OCI-LY3 (cell line): ENCODE measurements at regions not wholly inside any gene's neighbourhood (a gene's known extent, or its start where the extent isn't known, plus 50 kb on each side); places are given as distances from the start of the nearest gene placed in this dataset.

Experiments used
- H2AFZ ChIP-seq: fragments of 200-600, 300-600 bp; shearing (Covaris generic); 2 replicates; pipeline ENCODE4 v1.6.0; 2014; ENCODE audit warnings: antibody characterized with exemption, low read depth, low read length
- H3K27ac ChIP-seq: fragments of 200-600, 300-600 bp; sonication (generic); 2 replicates; pipeline ENCODE4 v1.5.1; 2014; ENCODE audit warnings: mild to moderate bottlenecking, low read length, moderate library complexity, mixed read lengths
- H3K27me3 ChIP-seq: fragments of 200-600, 300-600 bp; sonication (generic); 2 replicates; pipeline ENCODE4 v1.6.1; 2014; ENCODE audit warnings: low read depth, low read length, mixed read lengths
- H3K36me3 ChIP-seq: fragments of 200-600, 300-600 bp; sonication (generic); replicated peaks from 2 replicates; pipeline ENCODE3; 2014; ENCODE audit warnings: low read depth, low read length, mixed read lengths
- H3K4me1 ChIP-seq: fragments of 300-600, 200-600 bp; sonication (generic); 2 replicates; pipeline ENCODE4 v1.6.1; 2014; ENCODE audit warnings: low read length, mixed read lengths
- H3K4me2 ChIP-seq: fragments of 200-600, 300-600 bp; sonication (generic); 2 replicates; pipeline ENCODE4 v1.6.1; 2014; ENCODE audit warnings: low read length, mixed read lengths
- H3K4me3 ChIP-seq: fragments of 300-600, 200-600 bp; sonication (generic); 2 replicates; pipeline ENCODE4 v1.5.1; 2014; ENCODE audit warnings: antibody characterized with exemption, mild to moderate bottlenecking, low read length, moderate library complexity
- H3K79me2 ChIP-seq: fragments of 300-600, 200-600 bp; shearing (Covaris generic); 2 replicates; pipeline ENCODE4 v1.6.1; 2014; ENCODE audit warnings: mild to moderate bottlenecking, low read length, mixed read lengths
- H3K9ac ChIP-seq: fragments of 300-600, 200-600 bp; shearing (Covaris generic); 2 replicates; pipeline ENCODE4 v1.6.0; 2014; ENCODE audit warnings: mild to moderate bottlenecking, low read length, moderate library complexity
- H3K9me3 ChIP-seq: fragments of 200-600, 300-600 bp; shearing (Covaris generic); 2 replicates; pipeline ENCODE4 v1.6.1; 2014; ENCODE audit warnings: low read length, mixed read lengths; ENCODE audit not compliant: insufficient read depth
- H4K20me1 ChIP-seq: fragments of 200-600, 300-600 bp; sonication (generic); 2 replicates; pipeline ENCODE4 v1.6.1; 2016; ENCODE audit warnings: low read length, mixed read lengths; ENCODE audit not compliant: insufficient read depth
- EZH2phosphoT487 ChIP-seq: fragments of 200-600 bp; shearing (Covaris generic); IDR thresholded peaks from 2 replicates; pipeline ENCODE4 v1.6.1; 2018; ENCODE audit warnings: antibody characterized with exemption, mixed run types, low read depth
- TF ChIP-seq, protein P1 (sequence below): fragments of 200-600, 300-600 bp; sonication (generic); IDR thresholded peaks from 2 replicates; pipeline ENCODE4 v1.5.1; 2014; ENCODE audit warnings: antibody characterized with exemption, low read length, low read depth

DNA sequence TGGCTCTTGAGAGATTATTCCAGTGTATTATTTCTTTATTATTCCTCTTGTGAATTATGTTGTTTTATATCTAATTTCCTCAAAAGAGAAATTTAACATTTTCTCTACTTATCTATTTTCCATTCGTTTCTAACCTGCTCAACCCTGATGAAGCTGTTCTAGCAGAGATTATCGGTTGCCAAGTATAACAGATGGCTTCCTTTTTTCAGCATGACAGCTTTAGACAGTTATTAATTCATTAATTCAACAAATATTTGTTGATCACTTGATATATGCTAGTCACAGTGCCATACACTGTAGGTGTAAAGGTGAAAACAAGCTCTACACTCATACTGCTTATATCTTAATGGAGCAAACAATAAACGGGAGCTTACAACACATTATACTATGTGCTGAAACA lies 137.9 kb upstream of the UBE2E3 start:
- Histone ChIP-seq H4K20me1 (no peaks in the 10 kb centered on the region), H3K4me3 (no peak overlapping the region), H3K9ac (no peak overlapping the region), H3K36me3 (no peaks in the 10 kb centered on the region), H3K4me2 (no peak overlapping the region), H3K9me3 (no peaks in the 10 kb centered on the region), H3K4me1 (peaks cover 5% of the 10 kb centered on the region; the same call in 1 of the 2 replicates), H3K27ac (no peak overlapping the region), H3K27me3 (no peaks in the 10 kb centered on the region), H3K79me2 (no peaks in the 10 kb centered on the region), H2AFZ (no peak overlapping the region)
- TF ChIP-seq, protein P1, sequence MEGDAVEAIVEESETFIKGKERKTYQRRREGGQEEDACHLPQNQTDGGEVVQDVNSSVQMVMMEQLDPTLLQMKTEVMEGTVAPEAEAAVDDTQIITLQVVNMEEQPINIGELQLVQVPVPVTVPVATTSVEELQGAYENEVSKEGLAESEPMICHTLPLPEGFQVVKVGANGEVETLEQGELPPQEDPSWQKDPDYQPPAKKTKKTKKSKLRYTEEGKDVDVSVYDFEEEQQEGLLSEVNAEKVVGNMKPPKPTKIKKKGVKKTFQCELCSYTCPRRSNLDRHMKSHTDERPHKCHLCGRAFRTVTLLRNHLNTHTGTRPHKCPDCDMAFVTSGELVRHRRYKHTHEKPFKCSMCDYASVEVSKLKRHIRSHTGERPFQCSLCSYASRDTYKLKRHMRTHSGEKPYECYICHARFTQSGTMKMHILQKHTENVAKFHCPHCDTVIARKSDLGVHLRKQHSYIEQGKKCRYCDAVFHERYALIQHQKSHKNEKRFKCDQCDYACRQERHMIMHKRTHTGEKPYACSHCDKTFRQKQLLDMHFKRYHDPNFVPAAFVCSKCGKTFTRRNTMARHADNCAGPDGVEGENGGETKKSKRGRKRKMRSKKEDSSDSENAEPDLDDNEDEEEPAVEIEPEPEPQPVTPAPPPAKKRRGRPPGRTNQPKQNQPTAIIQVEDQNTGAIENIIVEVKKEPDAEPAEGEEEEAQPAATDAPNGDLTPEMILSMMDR = no peak
- no peak for TF ChIP-seq EZH2phosphoT487

DNA sequence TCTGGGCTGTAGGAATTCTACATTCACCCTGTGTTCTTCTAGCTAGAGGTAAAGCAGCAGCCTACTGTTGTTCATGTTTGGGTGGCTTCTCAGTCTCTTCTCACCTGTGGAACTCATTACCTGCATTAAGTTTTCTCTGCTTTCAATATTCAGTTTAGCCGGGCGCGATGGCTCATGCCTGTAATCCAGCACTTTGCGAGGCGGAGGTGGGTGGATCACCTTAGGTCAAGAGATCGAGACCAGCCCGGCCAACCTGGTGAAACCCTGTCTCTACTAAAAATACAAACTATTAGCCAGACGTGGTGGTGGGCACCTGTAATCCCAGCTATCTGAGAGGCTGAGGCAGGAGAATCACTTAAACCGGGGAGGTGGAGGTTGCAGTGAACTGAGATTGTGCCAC lies 139.8 kb upstream of the UBE2E3 start:
- Histone ChIP-seq H4K20me1 (no peaks in the 10 kb centered on the region), H3K4me2 (no peak overlapping the region), H3K4me3 (no peak overlapping the region), H3K4me1 (peaks cover 5% of the 10 kb centered on the region; the same call in 1 of the 2 replicates), H3K79me2 (no peaks in the 10 kb centered on the region), H3K9ac (no peak overlapping the region), H3K27ac (no peak overlapping the region), H3K36me3 (no peaks in the 10 kb centered on the region), H2AFZ (no peak overlapping the region), H3K27me3 (no peaks in the 10 kb centered on the region), H3K9me3 (no peaks in the 10 kb centered on the region)
- no peak for TF ChIP-seq EZH2phosphoT487
- TF ChIP-seq, protein P1 = no peak

DNA sequence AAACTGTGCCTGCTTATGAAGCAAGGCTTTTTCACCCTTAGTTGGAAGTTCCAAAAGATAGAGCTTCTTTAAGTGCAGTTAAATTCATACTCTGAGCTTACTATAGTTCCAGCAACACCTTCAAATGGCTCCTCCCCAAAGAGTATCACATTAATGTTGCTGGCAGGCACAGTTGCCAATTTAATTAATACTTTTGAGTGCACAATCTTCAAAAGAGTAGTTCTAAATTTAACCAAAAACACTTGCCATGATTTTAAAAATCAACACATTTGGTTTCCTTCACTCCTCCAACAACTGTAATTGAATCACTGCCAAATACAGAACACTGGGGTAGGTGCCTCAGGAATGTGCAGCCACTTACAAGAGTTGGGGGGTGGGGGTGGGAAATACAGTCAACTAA lies 150.6 kb upstream of the UBE2E3 start:
- H3K4me3 ChIP-seq = no peak overlapping the region
- H2AFZ ChIP-seq = no peak overlapping the region
- no peak overlapping the region for H3K27ac ChIP-seq
- TF ChIP-seq EZH2phosphoT487 = no peak
- TF ChIP-seq, protein P1 = no peak
- H4K20me1 ChIP-seq = no peaks in the 10 kb centered on the region
- H3K9me3 ChIP-seq = no peaks in the 10 kb centered on the region
- H3K4me1 ChIP-seq = peaks cover under 1% of the 10 kb centered on the region; the same call in 1 of the 2 replicates
- H3K79me2 ChIP-seq = no peaks in the 10 kb centered on the region
- H3K27me3 ChIP-seq = no peaks in the 10 kb centered on the region
- no peak overlapping the region for H3K4me2 ChIP-seq
- H3K9ac ChIP-seq = no peak overlapping the region
- no peaks in the 10 kb centered on the region for H3K36me3 ChIP-seq

DNA sequence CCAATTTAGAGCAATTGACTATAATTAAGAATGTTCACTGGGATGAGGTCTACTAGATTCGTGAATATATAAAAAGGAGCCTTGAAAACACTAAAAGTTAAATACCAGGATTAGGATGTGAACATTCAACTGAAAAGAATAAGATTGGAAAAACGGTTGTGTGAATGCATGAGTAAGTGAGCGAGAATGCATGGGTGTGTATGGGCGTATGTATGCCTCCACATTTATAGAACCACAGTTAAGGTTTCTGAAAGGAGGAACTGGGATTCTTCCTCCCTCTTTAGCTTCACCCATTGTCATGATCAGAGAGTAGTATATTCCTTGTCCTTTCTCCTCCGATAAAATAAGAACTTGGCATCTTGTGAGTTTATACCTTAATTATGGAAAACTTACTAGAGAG lies 151.1 kb upstream of the UBE2E3 start:
- H3K4me3 ChIP-seq = no peak overlapping the region

More for the DNA sequence above, 151.1 kb upstream of the UBE2E3 start:
- H3K79me2 ChIP-seq = no peaks in the 10 kb centered on the region
- H4K20me1 ChIP-seq = no peaks in the 10 kb centered on the region
- no peaks in the 10 kb centered on the region for H3K9me3 ChIP-seq
- no peak overlapping the region for H3K27ac ChIP-seq
- TF ChIP-seq, protein P1 = no peak
- TF ChIP-seq EZH2phosphoT487 = no peak
- H3K4me2 ChIP-seq = no peak overlapping the region
- H3K9ac ChIP-seq = no peak overlapping the region
- H3K36me3 ChIP-seq = no peaks in the 10 kb centered on the region
- H3K27me3 ChIP-seq = no peaks in the 10 kb centered on the region
- H3K4me1 ChIP-seq = peaks cover 6% of the 10 kb centered on the region
- no peak overlapping the region for H2AFZ ChIP-seq
